ENCODE measurements at regions not wholly inside any gene's neighbourhood (a gene's known extent, or its start where the extent isn't known, plus 50 kb on each side); places are given as distances from the start of the nearest gene placed in this dataset.

GRCh38 chrX:124426288-124427169 is 80.2 kb downstream of the SH2D1A start:
- Histone ChIP-seq H2AFZ (ENCODE audit: control insufficient read depth, low read length) (no peak overlapping the region), H3K79me2 (ENCODE audit: control insufficient read depth, insufficient read depth, low read length) (no peaks in the 10 kb centered on the region), H3K27ac (ENCODE audit: control insufficient read depth, insufficient read depth, low read length) (no peak overlapping the region), H3K36me3 (ENCODE audit: control insufficient read depth in 2 of 2, extremely low read depth in 1 of 2, insufficient read depth in 2 of 2, low read length in 2 of 2) (no peaks in the 10 kb centered on the region), H3K9ac (ENCODE audit: control insufficient read depth, extremely low read depth, insufficient read depth, low read length) (no peak overlapping the region), H3K9me3 (ENCODE audit: control insufficient read depth, low read depth, low read length) (no peaks in the 10 kb centered on the region), H3K4me1 (ENCODE audit: control insufficient read depth, extremely low read depth, insufficient read depth, low read length) (no peaks in the 10 kb centered on the region), H3K27me3 (ENCODE audit: control insufficient read depth, extremely low read depth, insufficient read depth, low read length) (no peaks in the 10 kb centered on the region), H3K4me3 (ENCODE audit: control insufficient read depth in 2 of 3, extremely low read depth in 1 of 3, insufficient read depth in 2 of 3, low read depth in 1 of 3, low read length in 3 of 3) (no peak overlapping the region), H4K20me1 (ENCODE audit: control insufficient read depth, extremely low read depth, insufficient read depth, low read length) (no peaks in the 10 kb centered on the region), H3K4me2 (ENCODE audit: control insufficient read depth, extremely low read depth, insufficient read depth, low read depth, low read length) (no peak overlapping the region), H3K9me1 (ENCODE audit: control insufficient read depth, extremely low read depth, insufficient read depth, low read length) (no peaks in the 10 kb centered on the region)
- dilution Hi-C loops (cut with MboI; ENCODE audit: extremely low pct_ligation_motif_present, low sequenced_read_pairs), result no loop called here
- FAIRE-seq, result no peak
- DNase-seq (ENCODE audit: low read depth, low spot score), result no peak
- TF ChIP-seq EZH2 (IDR thresholded peaks at IDR 0.05; ENCODE audit: low read length), result no peak

- no peaks in the 10 kb centered on the region for H3K9me1 ChIP-seq (ENCODE audit: control insufficient read depth, extremely low read depth, insufficient read depth, low read length)
- dilution Hi-C loops (cut with MboI; ENCODE audit: extremely low pct_ligation_motif_present, low sequenced_read_pairs), result no loop called here
These were observed 86.8 kb downstream of the SH2D1A start for GRCh38 chrX:124433186-124433585.

More at GRCh38 chrX:124433186-124433585, 86.8 kb downstream of the SH2D1A start:
- Histone ChIP-seq H3K4me2 (ENCODE audit: control insufficient read depth, extremely low read depth, insufficient read depth, low read depth, low read length) (no peak overlapping the region), H3K27ac (ENCODE audit: control insufficient read depth, insufficient read depth, low read length) (no peak overlapping the region), H3K4me3 (ENCODE audit: control insufficient read depth in 2 of 3, extremely low read depth in 1 of 3, insufficient read depth in 2 of 3, low read depth in 1 of 3, low read length in 3 of 3) (no peak overlapping the region), H3K36me3 (ENCODE audit: control insufficient read depth in 2 of 2, extremely low read depth in 1 of 2, insufficient read depth in 2 of 2, low read length in 2 of 2) (no peaks in the 10 kb centered on the region), H4K20me1 (ENCODE audit: control insufficient read depth, extremely low read depth, insufficient read depth, low read length) (no peaks in the 10 kb centered on the region), H3K27me3 (ENCODE audit: control insufficient read depth, extremely low read depth, insufficient read depth, low read length) (no peaks in the 10 kb centered on the region), H3K79me2 (ENCODE audit: control insufficient read depth, insufficient read depth, low read length) (no peaks in the 10 kb centered on the region), H3K4me1 (ENCODE audit: control insufficient read depth, extremely low read depth, insufficient read depth, low read length) (no peaks in the 10 kb centered on the region), H2AFZ (ENCODE audit: control insufficient read depth, low read length) (no peak overlapping the region), H3K9me3 (ENCODE audit: control insufficient read depth, low read depth, low read length) (no peaks in the 10 kb centered on the region), H3K9ac (ENCODE audit: control insufficient read depth, extremely low read depth, insufficient read depth, low read length) (no peak overlapping the region)
- no peak for TF ChIP-seq CTCF (optimal IDR thresholded peaks at IDR 0.05 in 1 of 3, IDR thresholded peaks at IDR 0.05 in 1 of 3, conservative IDR thresholded peaks at IDR 0.05 in 1 of 3; ENCODE audit: extremely low read depth in 1 of 3, insufficient read depth in 2 of 3, low read length in 3 of 3)
- no peak for TF ChIP-seq EZH2 (IDR thresholded peaks at IDR 0.05; ENCODE audit: low read length)
- DNase-seq (ENCODE audit: low read depth, low spot score), result no peak
- no peak for FAIRE-seq
